ENCODE measurements at regions not wholly inside any gene's neighbourhood (a gene's known extent, or its start where the extent isn't known, plus 50 kb on each side); places are given as distances from the start of the nearest gene placed in this dataset.

DNA sequence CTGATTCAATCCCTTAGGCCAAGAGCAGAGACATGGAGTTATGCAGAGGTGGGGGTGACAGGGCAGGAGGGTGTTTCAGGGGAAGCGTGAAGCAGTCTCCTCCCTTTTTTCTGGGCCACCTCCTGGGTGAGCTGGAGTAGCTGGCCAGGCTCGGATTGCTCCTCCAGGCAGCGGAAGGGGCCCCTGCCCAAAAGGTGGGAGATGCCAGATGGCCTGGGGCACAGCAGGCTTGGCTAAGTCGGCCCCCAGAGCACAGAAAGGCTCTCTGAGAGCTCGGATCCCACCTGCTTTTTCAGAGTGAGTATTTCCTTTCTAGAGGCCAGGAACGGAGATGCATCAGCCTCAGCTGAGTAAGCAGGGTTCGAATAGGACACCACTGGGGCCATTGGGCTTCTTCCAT lies 196.9 kb downstream of the ANKRD30B start:
- BruUV-seq (replicated peaks) = no TSS peak
- DNase-seq (no peak), ATAC-seq (ENCODE audit: low read depth) (no peak)
- Histone ChIP-seq H3K18ac (ENCODE audit: low read depth, low read length) (no peak overlapping the region), H2BK120ac (ENCODE audit: low read depth, low read length) (no peak overlapping the region), H3K4me3 (ENCODE audit: insufficient read depth, low read depth, low read length) (no peak overlapping the region), H4K20me1 (ENCODE audit: insufficient read depth, low read length) (no peaks in the 10 kb centered on the region), H3K9me1 (ENCODE audit: insufficient read depth, low read length) (no peaks in the 10 kb centered on the region), H2BK15ac (ENCODE audit: low read depth, low read length) (no peak overlapping the region), H2AFZ (replicated peaks; ENCODE audit: low read length, poor library complexity) (no peak overlapping the region), H3K9me3 (ENCODE audit: control insufficient read depth, insufficient read depth, low read length) (peaks cover 34% of the 10 kb centered on the region), H2BK20ac (ENCODE audit: low read depth, low read length) (no peak overlapping the region), H3K4ac (ENCODE audit: low read depth, low read length) (no peak overlapping the region), H2BK5ac (ENCODE audit: low read depth, low read length, poor library complexity, severe bottlenecking) (no peak overlapping the region), H2AK9ac (replicated peaks; ENCODE audit: low read depth, low read length, poor library complexity) (no peak overlapping the region), H4K5ac (ENCODE audit: low read depth, low read length) (no peak overlapping the region), H3K36me3 (ENCODE audit: control insufficient read depth, insufficient read depth, low read length) (no peaks in the 10 kb centered on the region), H2AK5ac (ENCODE audit: low read depth, low read length) (no peak overlapping the region), H3K27ac (ENCODE audit: insufficient read depth, low read length) (no peak overlapping the region), H3K4me1 (ENCODE audit: control insufficient read depth, insufficient read depth, low read length) (no peaks in the 10 kb centered on the region), H3K79me1 (ENCODE audit: low read depth in 1 of 2, low read length in 2 of 2) (no peaks in the 10 kb centered on the region), H3K4me2 (ENCODE audit: low read depth, low read length) (no peak overlapping the region), H3K23ac (ENCODE audit: low read depth, low read length) (no peak overlapping the region), H4K91ac (ENCODE audit: insufficient read depth, low read depth, low read length) (no peak overlapping the region), H3K56ac (ENCODE audit: extremely low read depth, insufficient read depth, low read length) (no peak overlapping the region), H3K9ac (ENCODE audit: low read depth, low read length) (no peak overlapping the region), H4K8ac (ENCODE audit: low read depth in 2 of 2, low read length in 2 of 2) (no peak overlapping the region), H3K27me3 (ENCODE audit: control insufficient read depth, insufficient read depth, low read length) (no peaks in the 10 kb centered on the region), H3K14ac (replicated peaks; ENCODE audit: low read depth, low read length) (no peak overlapping the region)
- POLR2A ChIA-PET (ENCODE audit: unreplicated experiment) = no interaction called here
- CTCF ChIA-PET = no interaction called here
- intact Hi-C loops (cut with micrococcal nuclease) (no loop called here), in situ Hi-C loops (cut with MboI; ENCODE audit: low sequenced_read_pairs) (no loop called here), dilution Hi-C loops (cut with HindIII; ENCODE audit: low sequenced_read_pairs, unreplicated experiment) (no loop called here)
- 17% methylated on average over 2 of the region's 7 CpGs; no CpG with 5 or more reads in 1 of the 2 experiments for WGBS, 2 experiments (ENCODE audit: extremely low coverage in 2 of 2, insufficient read length in 1 of 2)
- no peak for TF ChIP-seq FOS (IDR thresholded peaks at IDR 0.05; ENCODE audit: low read depth, low read length)
- no peak for TF ChIP-seq POLR2A (IDR thresholded peaks at IDR 0.05; ENCODE audit: low read depth, low read length)
- no peak for TF ChIP-seq RAD21 (IDR thresholded peaks at IDR 0.05; ENCODE audit: low read length)
- TF ChIP-seq, protein P1, sequence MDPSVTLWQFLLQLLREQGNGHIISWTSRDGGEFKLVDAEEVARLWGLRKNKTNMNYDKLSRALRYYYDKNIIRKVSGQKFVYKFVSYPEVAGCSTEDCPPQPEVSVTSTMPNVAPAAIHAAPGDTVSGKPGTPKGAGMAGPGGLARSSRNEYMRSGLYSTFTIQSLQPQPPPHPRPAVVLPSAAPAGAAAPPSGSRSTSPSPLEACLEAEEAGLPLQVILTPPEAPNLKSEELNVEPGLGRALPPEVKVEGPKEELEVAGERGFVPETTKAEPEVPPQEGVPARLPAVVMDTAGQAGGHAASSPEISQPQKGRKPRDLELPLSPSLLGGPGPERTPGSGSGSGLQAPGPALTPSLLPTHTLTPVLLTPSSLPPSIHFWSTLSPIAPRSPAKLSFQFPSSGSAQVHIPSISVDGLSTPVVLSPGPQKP (IDR thresholded peaks at IDR 0.05; ENCODE audit: borderline replicate concordance, low read depth, low read length) = no peak
- TF ChIP-seq, protein P2, sequence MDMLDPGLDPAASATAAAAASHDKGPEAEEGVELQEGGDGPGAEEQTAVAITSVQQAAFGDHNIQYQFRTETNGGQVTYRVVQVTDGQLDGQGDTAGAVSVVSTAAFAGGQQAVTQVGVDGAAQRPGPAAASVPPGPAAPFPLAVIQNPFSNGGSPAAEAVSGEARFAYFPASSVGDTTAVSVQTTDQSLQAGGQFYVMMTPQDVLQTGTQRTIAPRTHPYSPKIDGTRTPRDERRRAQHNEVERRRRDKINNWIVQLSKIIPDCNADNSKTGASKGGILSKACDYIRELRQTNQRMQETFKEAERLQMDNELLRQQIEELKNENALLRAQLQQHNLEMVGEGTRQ (IDR thresholded peaks at IDR 0.05; ENCODE audit: low read depth, low read length) = no peak
- TF ChIP-seq, protein P3, sequence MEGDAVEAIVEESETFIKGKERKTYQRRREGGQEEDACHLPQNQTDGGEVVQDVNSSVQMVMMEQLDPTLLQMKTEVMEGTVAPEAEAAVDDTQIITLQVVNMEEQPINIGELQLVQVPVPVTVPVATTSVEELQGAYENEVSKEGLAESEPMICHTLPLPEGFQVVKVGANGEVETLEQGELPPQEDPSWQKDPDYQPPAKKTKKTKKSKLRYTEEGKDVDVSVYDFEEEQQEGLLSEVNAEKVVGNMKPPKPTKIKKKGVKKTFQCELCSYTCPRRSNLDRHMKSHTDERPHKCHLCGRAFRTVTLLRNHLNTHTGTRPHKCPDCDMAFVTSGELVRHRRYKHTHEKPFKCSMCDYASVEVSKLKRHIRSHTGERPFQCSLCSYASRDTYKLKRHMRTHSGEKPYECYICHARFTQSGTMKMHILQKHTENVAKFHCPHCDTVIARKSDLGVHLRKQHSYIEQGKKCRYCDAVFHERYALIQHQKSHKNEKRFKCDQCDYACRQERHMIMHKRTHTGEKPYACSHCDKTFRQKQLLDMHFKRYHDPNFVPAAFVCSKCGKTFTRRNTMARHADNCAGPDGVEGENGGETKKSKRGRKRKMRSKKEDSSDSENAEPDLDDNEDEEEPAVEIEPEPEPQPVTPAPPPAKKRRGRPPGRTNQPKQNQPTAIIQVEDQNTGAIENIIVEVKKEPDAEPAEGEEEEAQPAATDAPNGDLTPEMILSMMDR (conservative IDR thresholded peaks at IDR 0.05; ENCODE audit: low read depth, low read length) = no peak
- no peak for TF ChIP-seq MAFK (IDR thresholded peaks at IDR 0.05; ENCODE audit: low read depth, low read length)
